DMS 273 (cell line): ENCODE measurements at regions not wholly inside any gene's neighbourhood (a gene's known extent, or its start where the extent isn't known, plus 50 kb on each side); places are given as distances from the start of the nearest gene placed in this dataset.

Experiments
- DNase-seq: peaks from one replicate; lab custom pipeline; 2025; ENCODE audit not compliant: unreplicated experiment; lab: John Stamatoyannopoulos, UW

GRCh38 chr3:178152988-178153387, 383.2 kb upstream of the KCNMB2 start:
- DNase-seq, result no peak

DNA sequence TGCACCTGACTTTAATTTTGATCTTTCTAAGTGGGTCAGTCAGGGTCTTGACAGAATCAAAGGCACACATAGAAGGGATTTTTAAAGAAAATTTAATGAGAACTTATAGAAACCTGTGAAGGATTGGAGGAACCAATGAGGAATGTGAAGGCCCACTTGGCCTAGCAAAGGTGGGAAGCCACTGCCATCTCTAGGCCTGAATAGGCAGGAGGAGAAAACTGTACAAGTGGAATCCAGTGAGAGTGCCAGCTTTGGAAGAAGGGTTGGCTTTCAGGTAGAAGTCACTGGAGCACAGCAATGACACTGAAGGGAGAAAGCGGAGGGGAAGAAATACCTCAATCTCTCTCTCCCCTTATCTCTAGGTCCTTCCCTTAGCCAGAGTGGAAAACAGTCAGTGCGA, 380.7 kb upstream of the KCNMB2 start:
- peak; percentile 12 for DNase-seq

GRCh38 chr3:178156301-178156700, 379.9 kb upstream of the KCNMB2 start:
- DNase-seq, result no peak

DNA sequence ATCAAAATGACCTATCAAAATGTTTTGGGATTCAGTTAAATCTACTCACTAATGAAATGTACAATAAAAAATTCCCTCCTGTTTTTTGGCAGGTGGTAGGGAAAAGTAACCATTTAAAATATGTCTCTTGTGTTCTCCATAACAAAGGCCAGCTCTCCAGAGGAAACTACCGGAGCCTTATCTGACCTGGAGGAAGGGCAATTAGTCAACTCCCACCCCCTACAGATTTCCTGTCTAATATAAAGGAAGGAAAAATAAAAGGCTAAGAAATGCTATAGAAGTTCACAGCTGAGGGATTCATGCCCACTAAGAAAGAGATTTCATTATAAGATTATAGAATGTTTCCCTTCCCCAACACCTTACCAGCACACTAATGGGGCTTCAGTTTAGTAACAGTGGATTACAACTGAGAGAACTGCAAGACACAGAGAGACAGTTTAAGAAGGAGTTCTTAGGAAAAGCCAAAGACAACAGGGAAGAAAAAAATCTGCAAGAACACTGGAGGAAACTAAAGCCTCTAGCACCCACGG, 376.5 kb upstream of the KCNMB2 start:
- no peak for DNase-seq

- no peak for DNase-seq
Measured at GRCh38 chr3:178169421-178169820, 366.8 kb upstream of the KCNMB2 start.

- DNase-seq, result no peak
Measured at GRCh38 chr3:178170698-178171535, 365.3 kb upstream of the KCNMB2 start.

DNA sequence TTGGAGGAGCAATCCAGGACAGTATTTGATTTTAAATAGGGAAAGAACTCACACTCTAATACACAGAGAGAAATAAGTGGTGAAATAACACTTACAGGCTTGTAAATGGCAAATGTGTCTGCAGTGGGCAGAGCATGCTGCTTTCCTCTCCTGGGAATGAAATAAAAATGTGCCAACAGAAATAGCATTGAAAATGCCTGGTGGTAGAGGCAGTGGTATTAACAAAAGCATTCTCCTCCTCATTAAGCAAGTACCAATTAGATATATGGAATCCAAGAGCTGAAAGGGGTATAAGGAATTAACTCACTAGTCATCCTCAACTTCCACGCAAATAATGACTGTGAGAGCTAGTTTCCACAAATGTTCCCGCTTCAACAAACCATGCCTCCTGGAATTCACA, 364.1 kb upstream of the KCNMB2 start:
- no peak for DNase-seq

- DNase-seq, result no peak
Measured at GRCh38 chr3:178174201-178174915, 361.9 kb upstream of the KCNMB2 start.

DNA sequence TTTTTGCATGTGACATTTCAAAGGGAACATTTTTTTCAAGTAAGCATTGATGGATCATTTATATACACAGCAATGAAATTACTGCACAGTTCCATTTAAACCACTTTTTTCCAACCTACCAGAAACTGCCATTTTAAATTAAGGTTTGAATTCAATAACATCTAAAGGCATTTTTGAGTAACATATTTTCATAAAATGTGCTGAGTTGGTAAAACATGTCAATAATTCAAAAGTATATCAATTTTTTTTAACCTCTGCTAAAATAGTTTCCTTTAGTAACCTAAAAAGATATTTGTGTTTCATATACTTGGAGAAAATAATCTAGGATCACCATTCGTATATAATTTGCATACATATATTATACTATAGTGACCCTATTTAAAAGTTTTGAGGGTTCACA, 355.1 kb upstream of the KCNMB2 start:
- DNase-seq, result no peak

DNA sequence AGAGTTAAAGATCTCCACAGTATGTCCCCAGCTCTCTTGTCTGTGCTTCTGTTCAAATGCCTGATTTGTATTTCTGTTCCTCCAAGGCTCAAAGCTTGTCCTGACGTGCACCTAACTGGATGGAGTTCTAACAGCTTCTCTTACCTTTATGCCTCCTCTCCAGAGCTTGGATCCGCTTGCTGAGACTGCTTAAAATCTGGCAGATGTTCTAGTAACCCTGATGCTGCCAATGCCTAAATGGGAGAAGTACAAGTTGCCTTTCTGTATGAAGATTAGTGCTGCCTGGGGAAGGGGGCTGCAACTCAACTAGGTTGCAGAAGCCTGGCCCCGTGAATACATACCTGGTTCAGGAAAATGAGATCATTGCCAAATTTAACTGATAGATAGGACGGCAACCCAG, 354.5 kb upstream of the KCNMB2 start:
- DNase-seq, result peak; percentile 71

DNA sequence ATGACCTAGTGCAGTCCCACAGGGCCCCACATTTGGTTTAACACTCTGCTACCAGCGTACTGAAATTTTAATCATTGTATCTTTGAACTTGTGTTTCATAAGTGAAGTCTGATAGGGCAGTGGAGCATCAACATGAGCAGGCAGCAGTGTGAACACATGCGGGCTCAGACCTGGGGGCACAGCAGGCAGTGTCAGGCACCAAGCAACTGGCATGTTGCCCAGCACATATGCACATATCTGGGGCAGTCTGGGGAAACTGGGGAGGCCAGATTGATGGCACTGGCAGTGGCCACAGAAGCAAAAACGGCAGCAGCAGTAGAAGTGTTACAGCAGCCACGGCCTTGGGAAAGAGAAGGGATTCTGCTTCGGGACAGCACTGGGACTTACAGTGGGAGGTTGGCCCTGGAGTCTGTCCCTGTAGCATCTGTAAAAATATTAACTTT, 353.9 kb upstream of the KCNMB2 start:
- DNase-seq, result peak; percentile 94

DNA sequence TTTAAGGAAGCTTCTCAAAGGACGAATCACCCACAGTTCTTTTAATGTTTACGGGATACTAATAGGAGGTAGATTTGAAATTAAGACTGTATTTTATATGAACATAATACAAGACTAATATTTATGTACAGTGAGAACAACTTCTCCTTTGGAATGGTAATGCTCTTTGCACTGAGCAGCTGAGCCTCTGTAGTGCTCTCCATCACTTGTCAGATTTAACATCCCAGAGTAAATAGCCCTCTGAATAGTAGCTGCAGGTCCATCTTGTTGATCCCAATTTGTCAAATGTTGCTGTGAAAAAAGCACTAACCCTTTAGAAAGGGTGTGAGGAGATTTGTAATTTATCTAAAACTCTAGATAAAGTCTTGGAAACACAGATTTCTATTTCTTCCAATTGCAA, 351.4 kb upstream of the KCNMB2 start:
- DNase-seq, result no peak

GRCh38 chr3:178186666-178187065, 349.6 kb upstream of the KCNMB2 start:
- no peak for DNase-seq

- DNase-seq, result no peak
Measured at GRCh38 chr3:178189854-178190253, 346.4 kb upstream of the KCNMB2 start.

DNA sequence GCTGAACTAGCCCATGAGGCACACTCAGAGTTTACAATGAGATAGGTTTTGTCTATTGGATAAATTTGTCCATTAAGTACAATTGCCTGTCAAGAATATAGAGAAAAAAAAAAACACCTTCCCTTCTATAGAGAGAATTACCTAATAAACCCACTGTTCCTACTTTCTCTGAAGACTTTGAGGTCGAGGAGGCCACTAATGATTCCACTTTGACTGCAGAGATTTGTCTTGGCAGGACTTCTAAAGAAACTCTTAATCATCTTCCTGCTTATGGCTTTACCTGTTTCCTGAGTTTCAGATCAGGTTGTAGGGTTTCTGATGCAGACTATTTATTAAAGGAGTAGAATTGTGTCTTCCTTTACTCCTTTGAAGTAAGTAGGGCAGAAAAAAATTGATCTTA, 342.4 kb upstream of the KCNMB2 start:
- no peak for DNase-seq

- DNase-seq, result no peak
Measured at GRCh38 chr3:178194539-178194938, 341.7 kb upstream of the KCNMB2 start.

GRCh38 chr3:178195824-178196223, 340.4 kb upstream of the KCNMB2 start:
- DNase-seq, result no peak

DNA sequence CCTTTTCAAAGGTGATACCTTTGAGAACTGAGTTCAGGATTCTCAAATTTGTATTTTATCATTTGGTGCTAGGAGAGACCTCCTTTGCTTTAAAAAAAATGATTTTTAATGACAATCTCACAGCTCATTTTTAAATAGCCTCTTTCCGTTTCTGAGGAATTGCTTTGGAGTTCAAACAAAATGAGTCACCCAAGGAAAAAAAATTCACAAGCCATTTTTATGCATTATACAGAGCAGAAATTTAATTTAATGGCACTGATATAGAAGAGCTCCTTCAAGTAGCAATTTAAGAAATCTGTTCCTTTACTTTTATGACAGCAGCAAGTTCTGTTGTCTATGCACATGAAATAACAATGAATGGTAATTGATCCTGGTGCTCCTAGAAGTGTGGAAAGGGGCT, 337.9 kb upstream of the KCNMB2 start:
- DNase-seq, result no peak

DNA sequence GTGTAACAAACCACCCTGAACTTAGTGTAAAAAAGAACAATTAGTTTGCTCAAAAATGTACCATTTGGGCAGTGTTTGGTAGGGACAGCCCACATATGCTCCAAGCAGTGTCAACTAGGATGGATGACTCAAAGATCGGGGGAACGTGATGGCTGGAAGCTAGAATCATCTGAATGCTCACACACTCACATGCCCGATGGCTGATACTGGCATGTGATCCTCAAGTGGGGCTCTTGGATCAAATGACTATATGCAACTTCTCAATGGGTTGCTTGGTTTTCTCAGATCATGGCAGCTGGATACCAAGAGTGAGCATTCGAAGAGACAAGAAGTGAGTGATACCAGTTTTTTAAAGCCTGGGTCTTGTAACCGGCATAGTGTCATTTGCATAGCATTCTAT, 335.9 kb upstream of the KCNMB2 start:
- no peak for DNase-seq

DNA sequence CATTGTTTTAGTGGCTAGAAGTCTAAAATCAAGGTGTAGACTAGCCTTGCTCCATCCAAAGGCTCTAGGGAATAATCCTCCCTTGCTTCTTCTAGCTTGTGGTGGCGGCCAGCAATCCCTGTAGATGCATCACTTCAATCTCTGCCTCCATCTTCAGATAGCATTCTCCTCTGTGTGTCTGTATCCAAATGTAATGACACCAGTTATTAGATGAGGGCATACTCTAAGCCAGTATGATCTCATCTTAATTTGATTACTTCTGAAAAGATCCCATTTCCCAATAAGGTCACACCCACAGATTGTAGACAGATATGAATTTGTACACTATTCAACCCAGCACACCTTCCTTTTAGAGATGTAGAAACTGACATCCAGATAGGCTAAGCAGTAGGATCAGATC, 334.5 kb upstream of the KCNMB2 start:
- DNase-seq, result no peak

- DNase-seq, result no peak
Measured at GRCh38 chr3:178202194-178202593, 334.0 kb upstream of the KCNMB2 start.

DNA sequence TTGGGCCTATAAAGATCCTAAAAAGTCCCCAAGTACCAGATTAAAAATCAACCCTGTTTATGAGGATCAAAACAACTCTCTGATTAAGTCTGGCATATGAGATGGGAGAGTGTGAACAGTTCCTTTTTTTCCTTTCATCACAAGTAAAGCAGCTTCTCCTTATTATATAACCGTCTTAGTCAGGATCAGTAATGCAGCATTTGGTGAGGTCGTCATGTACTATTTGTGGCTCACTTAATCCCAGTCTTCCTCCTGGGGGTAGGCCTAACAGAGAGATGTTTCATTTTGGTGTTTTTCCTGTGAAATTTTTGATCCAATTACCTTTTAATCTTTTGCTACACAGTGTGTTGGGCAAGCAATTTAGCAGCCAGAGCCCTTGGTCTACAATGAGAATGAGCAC, 333.1 kb upstream of the KCNMB2 start:
- no peak for DNase-seq
